Smooth muscle cell (in vitro differentiated cells): ENCODE measurements at regions not wholly inside any gene's neighbourhood (a gene's known extent, or its start where the extent isn't known, plus 50 kb on each side); places are given as distances from the start of the nearest gene placed in this dataset.

ENCODE experiments used
- DNase-seq: peaks from one replicate; lab custom pipeline; 2025; ENCODE audit not compliant: unreplicated experiment; lab: John Stamatoyannopoulos, UW
- H2AFZ ChIP-seq: fragments of 200-600 bp; sonication (generic); 2 replicates; pipeline ENCODE4 v1.6.0; 2016; ENCODE audit warnings: antibody characterized with exemption, low read depth, mild to moderate bottlenecking
- H3F3A ChIP-seq: fragments of 200-600 bp; sonication (generic); 2 replicates; pipeline ENCODE4 v1.6.0; 2017; ENCODE audit warnings: antibody characterized with exemption, low read depth
- H3K27ac ChIP-seq: fragments of 200-600 bp; sonication (generic); 2 replicates; pipeline ENCODE4 v1.5.1; 2016; ENCODE audit warnings: low read depth, mild to moderate bottlenecking
- H3K27me3 ChIP-seq: fragments of 200-600 bp; sonication (generic); 2 replicates; pipeline ENCODE4 v1.6.1; 2016; ENCODE audit warnings: low read depth, mild to moderate bottlenecking
- H3K36me3 ChIP-seq: fragments of 200-600 bp; sonication (generic); 2 replicates; pipeline ENCODE4 v1.5.1; 2016; ENCODE audit warnings: low read depth
- H3K4me1 ChIP-seq: fragments of 200-600 bp; sonication (generic); 2 replicates; pipeline ENCODE4 v1.5.1; 2016; ENCODE audit warnings: low read depth
- H3K4me2 ChIP-seq: fragments of 200-600 bp; sonication (generic); 2 replicates; pipeline ENCODE4 v1.6.0; 2016; ENCODE audit warnings: mild to moderate bottlenecking
- H3K4me3 ChIP-seq: fragments of 200-600 bp; sonication (generic); 2 replicates; pipeline ENCODE4 v1.5.1; 2016; ENCODE audit warnings: mild to moderate bottlenecking
- H3K79me2 ChIP-seq: fragments of 200-600 bp; sonication (generic); 2 replicates; pipeline ENCODE4 v1.6.0; 2016; ENCODE audit warnings: low read depth, mild to moderate bottlenecking
- H3K9ac ChIP-seq: fragments of 200-600 bp; sonication (generic); 2 replicates; pipeline ENCODE4 v1.6.0; 2016; ENCODE audit warnings: low read depth
- H3K9me3 ChIP-seq: fragments of 200-600 bp; sonication (generic); replicated peaks from 2 replicates; pipeline ENCODE4 v1.5.1; 2016; ENCODE audit warnings: low read depth
- H4K20me1 ChIP-seq: fragments of 200-600 bp; sonication (generic); 2 replicates; pipeline ENCODE4 v1.6.0; 2016; ENCODE audit warnings: low read depth
- WGBS: methylation state at CpG from one replicate; pipeline ENCODE4 v1.1.7; 2016; ENCODE audit warnings: low lambda C conversion rate; 5-methylcytosine and 5-hydroxymethylcytosine counted together
- TF ChIP-seq, protein P1 (sequence below): fragments of 200-600 bp; sonication (generic); IDR thresholded peaks from 2 replicates; pipeline ENCODE4 v1.5.1; 2017; ENCODE audit warnings: borderline replicate concordance, mild to moderate bottlenecking, antibody characterized with exemption; ENCODE audit not compliant: insufficient read depth, poor library complexity, severe bottlenecking

DNA sequence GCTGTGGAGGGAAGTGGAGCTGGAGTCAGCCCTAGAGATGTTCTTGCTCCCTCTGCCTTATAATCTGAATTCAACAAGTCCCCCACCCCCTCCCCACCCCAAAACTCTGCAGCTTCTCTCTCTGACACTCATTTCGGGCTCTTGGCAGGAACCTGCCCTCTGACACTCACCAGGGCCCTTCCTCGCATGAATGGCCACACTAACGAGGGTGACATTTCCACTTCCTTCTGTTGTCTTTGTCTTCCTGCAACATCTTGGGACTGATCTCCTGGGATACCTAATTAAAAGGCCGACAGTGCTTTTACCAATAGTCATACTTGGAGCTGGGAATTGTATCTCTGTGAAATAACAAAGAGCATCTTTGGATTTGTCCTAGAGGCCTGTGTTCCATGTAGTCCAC, 106.9 kb upstream of the PIRT start:
- Histone ChIP-seq H2AFZ (no peak overlapping the region), H3K27ac (no peak overlapping the region), H4K20me1 (no peaks in the 10 kb centered on the region), H3K4me3 (no peak overlapping the region), H3K36me3 (no peaks in the 10 kb centered on the region), H3K4me1 (no peaks in the 10 kb centered on the region), H3K9ac (no peak overlapping the region), H3K79me2 (no peaks in the 10 kb centered on the region), H3K4me2 (no peak overlapping the region), H3F3A (no peaks in the 10 kb centered on the region), H3K27me3 (peaks cover 14% of the 10 kb centered on the region), H3K9me3 (no peaks in the 10 kb centered on the region)
- 78% methylated on average over 4 of the region's 4 CpGs for WGBS
- TF ChIP-seq, protein P1, sequence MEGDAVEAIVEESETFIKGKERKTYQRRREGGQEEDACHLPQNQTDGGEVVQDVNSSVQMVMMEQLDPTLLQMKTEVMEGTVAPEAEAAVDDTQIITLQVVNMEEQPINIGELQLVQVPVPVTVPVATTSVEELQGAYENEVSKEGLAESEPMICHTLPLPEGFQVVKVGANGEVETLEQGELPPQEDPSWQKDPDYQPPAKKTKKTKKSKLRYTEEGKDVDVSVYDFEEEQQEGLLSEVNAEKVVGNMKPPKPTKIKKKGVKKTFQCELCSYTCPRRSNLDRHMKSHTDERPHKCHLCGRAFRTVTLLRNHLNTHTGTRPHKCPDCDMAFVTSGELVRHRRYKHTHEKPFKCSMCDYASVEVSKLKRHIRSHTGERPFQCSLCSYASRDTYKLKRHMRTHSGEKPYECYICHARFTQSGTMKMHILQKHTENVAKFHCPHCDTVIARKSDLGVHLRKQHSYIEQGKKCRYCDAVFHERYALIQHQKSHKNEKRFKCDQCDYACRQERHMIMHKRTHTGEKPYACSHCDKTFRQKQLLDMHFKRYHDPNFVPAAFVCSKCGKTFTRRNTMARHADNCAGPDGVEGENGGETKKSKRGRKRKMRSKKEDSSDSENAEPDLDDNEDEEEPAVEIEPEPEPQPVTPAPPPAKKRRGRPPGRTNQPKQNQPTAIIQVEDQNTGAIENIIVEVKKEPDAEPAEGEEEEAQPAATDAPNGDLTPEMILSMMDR: no peak
- no peak for DNase-seq

DNA sequence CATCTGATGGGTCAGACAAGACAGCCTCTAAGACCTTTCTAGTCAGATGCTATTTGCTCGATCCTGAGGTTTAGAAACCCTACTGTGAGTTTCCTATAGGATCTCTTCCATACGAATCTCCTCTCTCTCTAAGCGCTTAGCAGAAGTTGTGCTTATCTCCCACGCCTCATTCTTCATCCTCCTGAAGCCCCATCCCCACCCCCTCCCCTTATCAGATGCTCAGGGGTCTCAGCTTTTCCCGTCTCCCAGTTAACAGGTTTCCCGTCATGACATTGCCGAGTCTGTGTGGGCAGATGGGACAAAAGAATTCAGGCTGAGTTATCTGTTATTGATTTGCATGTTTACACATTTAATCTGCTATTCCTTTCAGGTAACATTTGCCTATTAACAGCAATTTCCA, 99.0 kb upstream of the PIRT start:
- Histone ChIP-seq H3K36me3 (no peaks in the 10 kb centered on the region), H3K4me3 (no peak overlapping the region), H3K4me2 (no peak overlapping the region), H3K9ac (no peak overlapping the region), H3K4me1 (no peaks in the 10 kb centered on the region), H2AFZ (no peak overlapping the region), H3K9me3 (no peaks in the 10 kb centered on the region), H3K79me2 (no peaks in the 10 kb centered on the region), H3F3A (no peaks in the 10 kb centered on the region), H3K27me3 (no peaks in the 10 kb centered on the region), H4K20me1 (no peaks in the 10 kb centered on the region), H3K27ac (no peak overlapping the region)
- TF ChIP-seq, protein P1: no peak
- no peak for DNase-seq
- 58% methylated on average over 7 of the region's 7 CpGs for WGBS

DNA sequence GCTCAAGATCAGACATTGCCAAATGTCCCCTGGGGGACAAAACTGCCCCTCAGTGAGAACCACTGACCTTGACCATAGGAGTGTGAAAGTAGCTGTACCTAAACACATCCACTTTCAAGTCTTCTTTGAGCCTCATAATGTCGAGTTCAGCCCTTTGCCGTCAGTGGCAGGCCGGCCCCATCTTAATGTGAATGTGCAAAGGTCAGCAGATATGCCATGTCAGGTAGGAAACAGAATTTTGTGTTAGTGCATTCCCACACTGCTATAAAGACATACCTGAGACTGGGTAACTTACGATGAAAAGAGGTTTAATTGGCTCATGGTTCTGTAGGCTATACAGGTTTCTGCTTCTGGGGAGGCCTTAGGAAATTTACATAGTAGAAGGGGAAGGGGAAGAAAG, 95.1 kb upstream of the PIRT start:
- WGBS: 95% methylated on average over 4 of the region's 4 CpGs
- no peaks in the 10 kb centered on the region for H3K4me1 ChIP-seq
- H3K4me3 ChIP-seq: no peak overlapping the region
- no peak overlapping the region for H3K27ac ChIP-seq
- no peak for DNase-seq
- H3K79me2 ChIP-seq: no peaks in the 10 kb centered on the region
- no peaks in the 10 kb centered on the region for H3K27me3 ChIP-seq
- no peaks in the 10 kb centered on the region for H3K36me3 ChIP-seq
- no peaks in the 10 kb centered on the region for H3K9me3 ChIP-seq
- H4K20me1 ChIP-seq: no peaks in the 10 kb centered on the region
- no peak overlapping the region for H3K4me2 ChIP-seq
- no peaks in the 10 kb centered on the region for H3F3A ChIP-seq
- no peak overlapping the region for H2AFZ ChIP-seq
- no peak overlapping the region for H3K9ac ChIP-seq
- TF ChIP-seq, protein P1: no peak

DNA sequence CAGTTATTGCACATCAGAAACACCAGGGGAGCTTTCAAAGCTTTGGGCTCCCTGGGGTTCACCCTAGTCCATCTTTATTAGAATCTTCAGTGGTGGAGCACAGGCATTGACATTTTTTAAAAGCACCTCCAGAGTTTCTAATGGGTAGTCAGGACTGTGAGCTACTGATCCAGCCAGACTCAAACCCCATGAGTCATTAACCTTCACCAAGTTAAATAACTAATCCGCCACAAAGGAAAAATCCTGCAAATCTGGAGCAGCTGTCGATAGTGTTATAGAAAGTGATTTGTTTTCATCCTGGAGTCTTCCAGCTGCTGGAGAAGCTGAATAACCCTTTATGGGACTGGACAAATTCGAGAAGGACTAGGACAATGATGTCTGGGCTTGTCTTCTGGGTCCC, 93.2 kb upstream of the PIRT start:
- TF ChIP-seq, protein P1: no peak
- no peak overlapping the region for H3K27ac ChIP-seq
- H2AFZ ChIP-seq: no peak overlapping the region
- no peak for DNase-seq
- WGBS: 57% methylated on average over 3 of the region's 3 CpGs
- H4K20me1 ChIP-seq: no peaks in the 10 kb centered on the region
- no peak overlapping the region for H3K4me3 ChIP-seq
- no peaks in the 10 kb centered on the region for H3K27me3 ChIP-seq
- H3K4me1 ChIP-seq: no peaks in the 10 kb centered on the region
- H3K4me2 ChIP-seq: no peak overlapping the region
- H3K9me3 ChIP-seq: no peaks in the 10 kb centered on the region
- no peaks in the 10 kb centered on the region for H3K79me2 ChIP-seq
- no peaks in the 10 kb centered on the region for H3F3A ChIP-seq
- no peak overlapping the region for H3K9ac ChIP-seq
- no peaks in the 10 kb centered on the region for H3K36me3 ChIP-seq
